Upper lobe of right lung (tissue), 1 donor: ENCODE measurements at regions not wholly inside any gene's neighbourhood (a gene's known extent, or its start where the extent isn't known, plus 50 kb on each side); places are given as distances from the start of the nearest gene placed in this dataset.

Source experiments
- ATAC-seq: fragments of 200-7000 bp; cut with Tn5 transposase; one replicate; pipeline ENCODE4 v1.9.1; 2020; ENCODE audit warnings: mild to moderate bottlenecking, moderate library complexity
- DNase-seq: peaks from one replicate; pipeline ENCODE4 v3.0.0-alpha.2; 2020
- H3K27ac ChIP-seq: fragments of 200-600 bp; one replicate; pipeline ENCODE4 v1.8.0; 2022
- H3K27me3 ChIP-seq: fragments of 200-600 bp; one replicate; pipeline ENCODE4 v1.8.0; 2022; ENCODE audit warnings: mild to moderate bottlenecking
- H3K36me3 ChIP-seq: fragments of 200-600 bp; one replicate; pipeline ENCODE4 v1.8.0; 2022
- H3K4me1 ChIP-seq: fragments of 200-600 bp; one replicate; pipeline ENCODE4 v1.8.0; 2022
- H3K4me3 ChIP-seq: fragments of 200-600 bp; one replicate; pipeline ENCODE4 v1.8.0; 2022; ENCODE audit warnings: mild to moderate bottlenecking
- H3K9me3 ChIP-seq: fragments of 200-600 bp; one replicate; pipeline ENCODE4 v1.8.0; 2022
- intact Hi-C: fragments of 100-400 bp; cut with DNase I; formaldehyde crosslinking; loops from one replicate; pipeline ENCODE4 v1.11.0; 2022
- TF ChIP-seq, protein P1 (sequence below): fragments of 200-600 bp; IDR thresholded peaks from one replicate; pipeline ENCODE4 v1.8.0; 2022; ENCODE audit warnings: antibody characterized with exemption
- donor health status: DM: no; HTN: yes; CAD: no; lungs with severe emphysema.

DNA sequence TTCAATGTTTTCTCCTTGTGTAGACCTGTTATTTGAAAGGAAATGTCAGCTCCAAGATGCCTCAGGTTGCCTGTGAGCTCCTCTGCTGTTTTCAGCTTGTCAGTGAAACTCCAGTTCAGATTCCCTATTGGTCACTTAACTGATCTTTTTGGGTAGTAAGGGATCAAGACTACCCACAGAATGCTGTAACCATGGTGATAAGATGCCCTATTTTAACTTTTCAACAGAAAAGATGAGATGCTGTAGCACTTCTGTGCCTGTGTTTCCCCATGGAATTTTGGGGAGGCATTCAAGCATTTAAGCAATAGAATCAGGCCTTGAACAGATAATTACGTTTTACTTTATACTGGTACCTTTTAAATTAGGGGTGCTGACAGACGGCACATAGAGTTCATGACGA, 106.6 kb upstream of the H2AZ1 start:
- intact Hi-C loops = no loop called here
- no peaks in the 10 kb centered on the region for H3K27me3 ChIP-seq
- H3K4me1 ChIP-seq = no peaks in the 10 kb centered on the region
- no peak for ATAC-seq
- TF ChIP-seq, protein P1, sequence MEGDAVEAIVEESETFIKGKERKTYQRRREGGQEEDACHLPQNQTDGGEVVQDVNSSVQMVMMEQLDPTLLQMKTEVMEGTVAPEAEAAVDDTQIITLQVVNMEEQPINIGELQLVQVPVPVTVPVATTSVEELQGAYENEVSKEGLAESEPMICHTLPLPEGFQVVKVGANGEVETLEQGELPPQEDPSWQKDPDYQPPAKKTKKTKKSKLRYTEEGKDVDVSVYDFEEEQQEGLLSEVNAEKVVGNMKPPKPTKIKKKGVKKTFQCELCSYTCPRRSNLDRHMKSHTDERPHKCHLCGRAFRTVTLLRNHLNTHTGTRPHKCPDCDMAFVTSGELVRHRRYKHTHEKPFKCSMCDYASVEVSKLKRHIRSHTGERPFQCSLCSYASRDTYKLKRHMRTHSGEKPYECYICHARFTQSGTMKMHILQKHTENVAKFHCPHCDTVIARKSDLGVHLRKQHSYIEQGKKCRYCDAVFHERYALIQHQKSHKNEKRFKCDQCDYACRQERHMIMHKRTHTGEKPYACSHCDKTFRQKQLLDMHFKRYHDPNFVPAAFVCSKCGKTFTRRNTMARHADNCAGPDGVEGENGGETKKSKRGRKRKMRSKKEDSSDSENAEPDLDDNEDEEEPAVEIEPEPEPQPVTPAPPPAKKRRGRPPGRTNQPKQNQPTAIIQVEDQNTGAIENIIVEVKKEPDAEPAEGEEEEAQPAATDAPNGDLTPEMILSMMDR = no peak
- no peak overlapping the region for H3K27ac ChIP-seq
- no peaks in the 10 kb centered on the region for H3K36me3 ChIP-seq
- DNase-seq = no peak
- H3K9me3 ChIP-seq = no peaks in the 10 kb centered on the region
- H3K4me3 ChIP-seq = no peak overlapping the region

DNA sequence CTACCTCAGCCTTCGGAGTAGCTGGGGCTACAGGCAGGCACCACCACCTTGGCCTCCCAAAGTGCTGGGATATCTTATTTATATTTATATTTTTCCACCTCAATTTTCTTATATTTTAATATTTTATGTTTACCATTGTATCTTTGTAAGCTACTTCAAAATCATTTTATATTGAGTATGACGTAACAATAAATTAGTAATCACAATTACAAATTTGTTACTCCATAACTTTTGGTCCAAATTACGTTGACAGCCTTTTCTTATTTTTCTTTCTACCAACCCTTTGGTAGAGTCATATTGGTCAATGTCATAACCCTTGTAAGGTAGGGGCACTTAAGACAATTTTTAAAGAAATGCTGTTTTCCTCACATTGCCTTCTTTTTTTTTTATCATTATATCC, 104.0 kb upstream of the H2AZ1 start:
- no peak overlapping the region for H3K4me3 ChIP-seq
- no peak for DNase-seq
- H3K27me3 ChIP-seq = no peaks in the 10 kb centered on the region
- H3K36me3 ChIP-seq = no peaks in the 10 kb centered on the region
- H3K4me1 ChIP-seq = no peaks in the 10 kb centered on the region
- TF ChIP-seq, protein P1 = no peak
- H3K27ac ChIP-seq = no peak overlapping the region
- intact Hi-C loops = no loop called here
- no peak for ATAC-seq
- H3K9me3 ChIP-seq = no peaks in the 10 kb centered on the region

GRCh38 chr4:100049872-100050271, 99.8 kb upstream of the H2AZ1 start:
- no peaks in the 10 kb centered on the region for H3K36me3 ChIP-seq
- no peak for DNase-seq
- H3K27me3 ChIP-seq = no peaks in the 10 kb centered on the region
- intact Hi-C loops = no loop called here
- no peaks in the 10 kb centered on the region for H3K4me1 ChIP-seq
- H3K9me3 ChIP-seq = no peaks in the 10 kb centered on the region
- H3K27ac ChIP-seq = no peak overlapping the region
- no peak overlapping the region for H3K4me3 ChIP-seq
- TF ChIP-seq, protein P1 = no peak
- ATAC-seq = no peak

- intact Hi-C loops = no loop called here
- no peak for ATAC-seq
- H3K27ac ChIP-seq = no peak overlapping the region
- no peaks in the 10 kb centered on the region for H3K4me1 ChIP-seq
- H3K36me3 ChIP-seq = no peaks in the 10 kb centered on the region
- DNase-seq = no peak
- no peaks in the 10 kb centered on the region for H3K9me3 ChIP-seq
- H3K27me3 ChIP-seq = no peaks in the 10 kb centered on the region
- TF ChIP-seq, protein P1 = no peak
- H3K4me3 ChIP-seq = no peak overlapping the region
Observed at GRCh38 chr4:100042711-100043110, 92.6 kb upstream of the H2AZ1 start.

- H3K4me1 ChIP-seq = no peaks in the 10 kb centered on the region
- H3K27ac ChIP-seq = no peak overlapping the region
- DNase-seq (no peak), ATAC-seq (peak; percentile 83)
- TF ChIP-seq, protein P1 = no peak
- H3K4me3 ChIP-seq = no peak overlapping the region
- no peaks in the 10 kb centered on the region for H3K36me3 ChIP-seq
- intact Hi-C loops = no loop called here
- no peaks in the 10 kb centered on the region for H3K9me3 ChIP-seq
- no peaks in the 10 kb centered on the region for H3K27me3 ChIP-seq
Observed at GRCh38 chr4:100042235-100042634, 92.2 kb upstream of the H2AZ1 start.

DNA sequence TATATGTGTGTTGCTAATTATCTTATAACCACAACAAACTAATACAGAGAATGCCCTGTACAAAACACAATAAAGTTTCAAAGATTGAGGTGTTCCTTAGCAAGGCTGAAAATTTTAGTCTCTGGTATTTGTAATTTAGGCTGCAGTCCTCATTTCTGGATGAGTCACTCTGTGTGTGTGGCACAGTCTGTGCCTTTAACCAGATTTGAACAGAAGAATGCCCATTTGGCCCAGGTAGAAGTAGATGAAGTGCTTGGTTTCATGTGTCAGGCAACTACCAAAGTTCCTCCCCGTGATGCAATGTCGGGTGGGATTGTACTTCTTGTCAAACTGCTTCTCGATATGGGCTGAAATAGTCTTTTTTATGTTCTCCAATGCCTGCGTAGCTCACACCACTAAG, 91.6 kb upstream of the H2AZ1 start:
- intact Hi-C loops = no loop called here
- Histone ChIP-seq H3K36me3 (no peaks in the 10 kb centered on the region), H3K27me3 (no peaks in the 10 kb centered on the region), H3K9me3 (no peaks in the 10 kb centered on the region), H3K4me1 (no peaks in the 10 kb centered on the region), H3K27ac (no peak overlapping the region), H3K4me3 (no peak overlapping the region)
- TF ChIP-seq, protein P1 = no peak
- ATAC-seq (peak; percentile 61), DNase-seq (no peak)
